Esophagus muscularis mucosa (tissue), 3 donors: ENCODE measurements at regions not wholly inside any gene's neighbourhood (a gene's known extent, or its start where the extent isn't known, plus 50 kb on each side); places are given as distances from the start of the nearest gene placed in this dataset.

ENCODE experiments used
- CTCF ChIP-seq, 3 experiments: fragments of 200-600 bp in 2 of 3; fragments of 450-650 bp in 1 of 3; sonication (generic) in 2 of 3; IDR thresholded peaks; one replicate each; pipeline ENCODE4 v1.5.1; 2017 to 2019; ENCODE audit warnings: antibody characterized with exemption in 3 of 3, mild to moderate bottlenecking in 2 of 3, moderate library complexity in 1 of 3
- POLR2A ChIP-seq: fragments of 450-650 bp; IDR thresholded peaks from one replicate; pipeline ENCODE4 v1.6.1; 2017; ENCODE audit warnings: antibody characterized with exemption, moderate library complexity, mild to moderate bottlenecking, low read depth

GRCh38 chr2:147045113-147045512, 799.7 kb upstream of the ACVR2A start:
- TF ChIP-seq CTCF (IDR thresholded peaks at IDR 0.05) (peak; percentile 21 to 55 (median 29)), POLR2A (no peak)
